Urothelium cell line (cell line): ENCODE measurements at regions not wholly inside any gene's neighbourhood (a gene's known extent, or its start where the extent isn't known, plus 50 kb on each side); places are given as distances from the start of the nearest gene placed in this dataset.
A peak's percentile ranks its signal among the peaks of the same experiment; 100 is the strongest.

ENCODE experiments used
- DNase-seq: peaks from one replicate; pipeline ENCODE4 v3.0.0; 2011; ENCODE audit warnings: low spot score, mixed read lengths
- FAIRE-seq: peaks from 2 replicates; lab custom pipeline; 2011; peaks lifted over from hg19 to GRCh38; lab: Jason Lieb, UNC

DNA sequence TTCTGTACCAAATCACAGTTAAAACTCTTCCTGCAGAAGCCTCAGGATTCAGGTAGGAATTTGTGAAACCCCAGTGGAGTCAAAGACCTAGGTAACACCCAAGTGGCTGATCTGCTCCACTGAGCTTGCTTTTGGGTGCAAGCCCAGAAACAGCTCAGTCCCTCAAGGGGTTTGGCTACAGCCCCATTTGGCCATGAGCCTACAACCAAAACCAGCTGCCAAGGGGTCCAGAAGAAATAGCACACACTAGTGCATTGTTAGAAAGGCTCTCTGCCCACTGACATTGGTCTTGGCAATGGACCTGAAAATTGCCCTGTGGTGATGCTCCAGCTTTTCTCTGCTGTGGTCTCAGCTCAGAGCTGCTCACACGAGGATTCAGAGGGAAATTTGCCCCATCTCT, 577.4 kb upstream of the INTU start:
- DNase-seq, result no peak
- FAIRE-seq, result no peak

DNA sequence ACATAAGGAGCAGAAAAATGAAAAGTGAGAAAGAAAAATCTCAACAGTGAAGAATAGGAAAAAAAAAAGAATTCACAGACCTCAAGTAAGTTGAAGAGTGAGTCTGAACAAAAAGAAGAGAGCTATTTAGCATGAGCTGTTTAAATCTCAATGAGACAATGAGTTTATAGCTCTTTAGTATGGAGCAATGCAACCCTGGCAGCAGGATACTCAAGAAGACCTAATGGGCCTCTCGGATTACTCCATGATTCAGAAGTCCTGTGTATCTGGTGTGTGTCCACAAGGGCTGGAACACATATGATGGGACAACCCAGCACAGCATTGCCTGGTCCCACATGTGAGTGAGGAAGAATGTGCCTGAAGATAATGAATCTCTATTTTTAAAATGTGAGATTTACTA, 563.1 kb upstream of the INTU start:
- DNase-seq, result no peak
- no peak for FAIRE-seq

DNA sequence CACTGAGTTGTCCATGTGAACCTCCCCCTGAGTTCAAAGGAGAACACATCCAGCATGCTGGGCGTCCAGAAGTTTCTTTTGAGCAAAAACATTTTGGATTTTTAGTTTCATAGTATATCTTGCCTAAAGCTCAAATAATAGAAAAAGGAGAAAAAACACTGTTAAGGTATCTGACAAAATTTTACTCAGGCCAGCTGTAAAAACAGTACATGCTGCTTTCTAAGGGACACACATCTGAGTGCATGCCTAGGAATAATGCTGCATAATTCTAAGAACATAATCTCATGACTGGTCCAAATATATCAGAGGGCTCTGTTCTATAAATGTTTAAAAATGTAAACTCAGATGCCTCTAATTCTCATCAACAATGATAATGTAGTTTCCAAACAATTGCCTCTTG, 561.3 kb upstream of the INTU start:
- DNase-seq (no peak), FAIRE-seq (no peak)

DNA sequence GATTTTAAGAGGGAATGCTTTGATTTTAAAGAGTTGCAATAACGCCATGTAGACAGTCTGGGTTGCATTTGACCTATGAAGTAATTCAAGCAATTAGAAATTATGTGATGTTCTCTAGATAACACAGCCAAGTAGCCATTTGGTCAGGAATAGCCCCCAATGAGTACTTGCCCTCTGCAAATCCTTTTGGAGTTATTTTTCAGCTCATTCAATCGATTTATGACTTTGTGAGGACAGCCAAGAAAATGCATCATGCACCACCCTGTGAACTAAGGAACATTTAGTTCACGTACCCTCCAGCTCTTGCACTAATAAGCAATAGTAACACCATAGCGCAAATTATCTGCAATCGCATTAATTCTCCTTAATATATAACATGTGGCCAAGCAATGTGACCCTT, 552.6 kb upstream of the INTU start:
- DNase-seq (no peak), FAIRE-seq (no peak)

DNA sequence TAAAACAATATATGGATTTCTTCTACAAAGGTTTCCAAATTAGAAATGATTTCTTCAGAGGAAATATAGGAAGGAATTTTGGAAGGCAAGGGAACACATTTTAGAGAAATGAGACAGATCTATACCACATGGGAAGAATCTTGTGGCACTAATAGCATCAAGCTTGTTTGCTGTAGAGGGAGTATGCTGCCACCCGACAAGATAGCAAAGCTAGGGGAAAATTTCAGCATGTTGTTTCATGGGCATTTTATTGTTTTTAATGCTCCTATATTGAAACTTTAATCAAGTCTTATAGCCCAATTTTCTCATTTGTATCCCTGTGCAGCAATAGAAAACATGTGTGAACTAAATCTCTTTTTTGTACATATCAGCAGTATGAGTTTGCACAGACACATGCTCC, 551.7 kb upstream of the INTU start:
- no peak for FAIRE-seq
- no peak for DNase-seq

DNA sequence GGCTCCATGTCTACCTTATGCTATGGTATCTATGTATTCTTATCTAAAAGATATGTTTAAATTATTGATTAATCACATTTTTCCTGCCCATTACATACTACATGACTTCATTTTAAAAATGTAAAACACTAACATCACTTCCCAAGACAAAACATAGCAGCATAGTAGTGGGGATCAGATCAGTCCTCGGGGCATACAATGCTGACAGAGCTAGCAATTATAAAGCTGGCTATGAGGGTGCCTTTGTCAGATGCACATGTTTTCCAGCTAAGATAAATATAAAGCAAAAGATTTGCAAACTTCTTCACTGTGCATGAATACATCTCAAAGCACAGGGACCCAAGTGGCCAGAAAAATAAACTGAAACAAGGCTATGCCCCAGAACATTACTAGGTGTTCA, 549.8 kb upstream of the INTU start:
- FAIRE-seq, result no peak
- DNase-seq, result no peak

DNA sequence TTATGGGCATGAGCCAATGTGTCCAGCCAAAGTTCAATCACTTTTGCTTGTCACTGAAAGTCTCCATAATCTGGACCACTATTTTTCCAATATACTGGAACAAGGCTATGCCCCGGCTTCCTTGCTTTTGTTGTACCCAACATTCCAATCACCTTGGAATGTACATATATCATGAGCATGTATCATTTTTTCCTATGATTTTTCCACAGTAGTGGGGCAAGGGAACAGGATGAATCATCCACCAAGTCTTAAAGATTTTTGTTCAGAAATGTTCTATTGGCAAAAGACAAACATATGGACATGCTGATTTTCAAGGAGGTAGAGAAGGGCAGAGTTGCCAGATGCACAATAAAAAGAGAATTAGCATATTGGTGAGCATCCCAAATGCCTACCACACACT, 548.1 kb upstream of the INTU start:
- no peak for DNase-seq
- no peak for FAIRE-seq

DNA sequence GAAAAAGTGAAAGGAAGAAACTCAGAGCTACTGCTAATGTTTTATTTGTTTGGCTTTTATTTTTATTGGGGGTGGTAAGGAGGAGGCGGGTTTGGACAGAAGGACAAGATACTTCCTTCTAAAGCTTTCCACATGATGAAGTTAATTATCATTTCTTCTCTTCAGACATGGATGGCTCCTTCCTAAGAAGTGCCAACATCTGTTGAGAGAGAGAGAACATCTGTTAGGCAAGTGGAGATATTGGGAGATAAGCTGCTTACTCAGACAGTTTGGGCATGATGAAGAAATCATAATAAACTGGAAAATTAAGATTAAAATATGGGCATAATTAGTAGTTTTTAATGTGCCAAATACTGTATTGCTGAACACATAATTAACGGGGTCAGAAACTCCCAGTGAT, 535.7 kb upstream of the INTU start:
- no peak for FAIRE-seq
- no peak for DNase-seq

DNA sequence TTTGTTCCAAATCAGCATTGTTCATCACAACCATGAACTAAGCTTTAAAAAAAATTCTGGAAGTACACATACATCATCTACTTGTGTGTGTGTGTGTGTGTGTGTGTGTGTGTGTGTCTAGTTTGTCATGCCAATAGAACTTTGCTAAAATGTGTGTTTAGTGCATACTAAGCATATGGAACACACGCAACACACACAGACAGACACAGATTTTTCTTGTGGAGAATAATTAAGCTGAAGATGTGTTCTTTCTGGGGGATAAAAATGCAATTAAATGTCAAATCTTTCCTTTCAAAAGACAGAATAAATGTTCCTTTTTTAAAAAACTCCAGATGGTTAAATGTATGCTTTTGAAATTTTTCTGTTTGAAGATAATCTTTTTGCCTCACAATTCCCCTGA, 530.4 kb upstream of the INTU start:
- no peak for FAIRE-seq
- no peak for DNase-seq

DNA sequence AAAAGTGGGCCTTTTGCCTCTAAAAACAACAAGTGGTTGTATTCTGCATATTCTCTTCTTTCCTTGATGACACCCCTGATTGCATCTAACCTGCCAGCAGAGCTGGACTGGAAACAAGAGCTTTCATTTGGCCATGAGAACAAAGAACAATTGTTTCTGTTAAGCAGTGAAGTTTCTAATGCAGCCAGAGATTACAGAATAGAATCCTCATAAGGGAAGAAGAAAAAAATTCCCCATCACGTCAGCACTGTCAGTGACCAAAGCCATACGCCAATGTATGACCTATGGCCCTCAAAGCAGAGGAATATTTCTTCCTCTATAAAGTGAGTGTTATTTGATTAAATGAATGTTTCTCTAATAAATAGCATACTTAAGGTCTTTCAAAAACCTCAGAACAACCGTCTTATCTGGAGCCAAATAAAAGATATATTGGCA, 529.1 kb upstream of the INTU start:
- FAIRE-seq, result no peak
- no peak for DNase-seq

DNA sequence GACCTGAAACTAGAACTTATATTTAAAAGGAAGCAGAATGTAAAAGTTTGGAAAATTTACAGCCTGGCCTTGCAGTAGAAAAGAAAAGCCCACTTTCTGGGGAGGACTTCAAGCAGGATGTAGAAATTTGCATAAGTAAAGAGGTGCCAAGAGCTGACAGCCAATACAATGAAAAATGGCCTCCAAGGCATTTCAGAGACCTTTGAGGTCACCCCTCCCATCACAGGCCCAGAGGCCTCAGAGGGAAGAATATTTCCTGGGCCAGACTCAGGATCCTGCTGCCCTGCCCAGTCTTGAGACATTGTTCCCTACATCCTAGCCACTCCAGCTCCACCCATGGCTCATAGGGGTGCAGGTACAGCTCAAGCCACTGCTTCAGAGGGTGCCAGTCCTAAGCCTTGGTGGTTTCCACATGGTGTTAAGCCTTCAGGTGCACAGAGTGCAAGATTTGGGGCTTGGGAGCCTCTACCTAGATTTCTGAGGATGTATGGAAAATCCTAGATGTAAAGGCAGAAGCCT, 518.9 kb upstream of the INTU start:
- FAIRE-seq, result no peak
- no peak for DNase-seq

DNA sequence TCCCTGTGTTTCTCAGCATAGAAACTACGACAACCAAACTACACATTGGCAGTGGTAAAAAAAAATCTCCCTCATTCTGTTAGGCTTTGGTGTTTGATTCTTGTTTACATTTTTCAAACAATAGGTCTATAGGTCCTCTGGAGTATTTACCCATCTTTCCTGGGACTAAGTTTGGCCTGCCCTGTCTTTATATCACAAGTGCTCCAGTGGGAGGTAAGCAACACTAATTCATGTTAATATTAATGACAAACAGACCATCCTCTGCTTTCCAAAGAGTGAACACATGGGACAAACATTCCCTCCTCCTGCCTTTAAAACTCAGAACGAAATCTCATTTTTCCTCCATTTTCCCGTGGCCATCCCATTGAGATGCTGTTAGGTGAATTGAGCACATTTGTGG, 514.1 kb upstream of the INTU start:
- DNase-seq (no peak), FAIRE-seq (no peak)

DNA sequence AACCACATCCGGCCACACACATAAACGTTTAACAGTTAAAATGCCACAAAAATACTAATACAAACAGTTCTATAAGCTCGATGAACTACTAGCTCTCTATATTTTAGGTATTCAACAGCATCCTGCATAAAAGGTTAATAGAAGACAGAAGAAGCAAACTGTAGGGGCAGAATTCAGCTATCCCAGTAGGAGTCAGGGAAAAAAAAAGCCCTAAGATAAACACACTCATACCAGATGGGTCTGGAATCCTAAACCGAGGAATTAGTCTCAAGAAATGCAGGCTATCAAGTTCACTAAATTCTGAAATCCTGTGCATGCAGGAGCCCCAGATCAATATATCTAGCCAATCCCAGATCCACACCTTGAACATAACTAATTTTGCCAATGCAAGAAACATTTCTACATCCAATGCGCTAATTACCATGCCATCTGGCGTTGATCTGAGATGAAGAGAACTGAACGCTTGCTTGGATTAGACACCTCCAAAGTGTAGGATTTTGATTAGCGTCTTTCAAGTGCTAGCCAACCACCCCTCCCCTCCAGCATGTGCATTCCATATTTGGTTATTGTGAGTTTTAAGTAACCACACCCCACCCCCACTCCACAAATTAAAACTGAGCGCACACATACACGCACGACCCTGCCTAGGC, 512.2 kb upstream of the INTU start:
- FAIRE-seq (no peak), DNase-seq (no peak)

DNA sequence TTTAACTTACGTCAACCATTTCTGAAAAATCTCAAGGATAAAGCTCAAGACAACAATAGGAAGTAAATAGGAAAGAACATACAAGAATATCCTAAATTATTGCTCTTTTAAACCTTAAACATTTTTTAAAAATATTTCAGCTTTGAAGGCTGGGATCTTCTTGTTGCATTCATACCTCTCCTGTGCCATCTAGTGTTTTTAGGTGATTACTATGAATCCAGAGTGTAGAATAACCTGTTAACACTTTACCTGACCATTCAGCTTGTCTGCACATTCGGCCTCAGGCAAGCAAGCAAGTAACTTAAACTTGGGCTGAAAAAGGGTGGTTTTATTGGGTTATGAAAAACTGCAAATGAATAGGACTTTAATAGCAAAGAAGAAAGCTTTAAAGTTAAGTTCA, 507.8 kb upstream of the INTU start:
- FAIRE-seq, result no peak
- DNase-seq, result no peak

DNA sequence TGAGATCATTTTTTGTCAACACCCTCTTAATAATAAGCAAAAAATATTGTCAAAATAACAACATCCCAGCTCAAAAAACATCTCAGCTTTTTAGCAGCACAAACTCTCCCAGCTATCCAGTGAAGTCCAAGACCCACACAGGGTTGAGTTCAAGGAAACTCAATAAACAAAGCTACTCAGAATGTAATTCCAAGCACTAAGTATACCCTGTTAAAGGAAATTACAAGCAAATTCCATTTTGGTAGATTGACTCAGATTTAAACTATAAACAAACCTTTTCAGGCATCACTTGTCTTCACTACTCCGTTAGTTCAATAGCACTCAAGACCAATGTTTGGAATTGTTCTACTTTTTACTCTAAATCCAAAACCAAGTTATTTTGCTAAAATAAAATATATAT, 506.0 kb upstream of the INTU start:
- no peak for FAIRE-seq
- no peak for DNase-seq

DNA sequence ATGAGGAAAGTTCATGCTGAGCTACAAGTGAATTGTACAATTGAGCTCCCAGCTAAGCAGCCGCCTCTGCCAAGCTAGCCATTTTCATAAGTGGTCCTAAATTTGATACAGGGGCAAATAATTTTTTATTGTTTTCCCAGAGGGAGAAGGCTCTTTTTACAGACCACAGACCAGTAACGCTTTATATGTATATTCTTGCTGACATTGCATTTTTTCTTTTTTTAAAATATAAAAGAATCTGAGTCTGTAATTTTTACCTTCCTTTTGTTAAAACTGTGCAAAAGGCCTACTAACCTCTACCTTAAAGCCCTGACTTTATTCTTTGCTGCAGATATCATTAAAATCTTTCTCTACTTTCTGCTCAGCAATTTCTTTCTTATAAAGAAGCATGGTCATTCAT, 501.2 kb upstream of the INTU start:
- no peak for FAIRE-seq
- DNase-seq, result no peak

DNA sequence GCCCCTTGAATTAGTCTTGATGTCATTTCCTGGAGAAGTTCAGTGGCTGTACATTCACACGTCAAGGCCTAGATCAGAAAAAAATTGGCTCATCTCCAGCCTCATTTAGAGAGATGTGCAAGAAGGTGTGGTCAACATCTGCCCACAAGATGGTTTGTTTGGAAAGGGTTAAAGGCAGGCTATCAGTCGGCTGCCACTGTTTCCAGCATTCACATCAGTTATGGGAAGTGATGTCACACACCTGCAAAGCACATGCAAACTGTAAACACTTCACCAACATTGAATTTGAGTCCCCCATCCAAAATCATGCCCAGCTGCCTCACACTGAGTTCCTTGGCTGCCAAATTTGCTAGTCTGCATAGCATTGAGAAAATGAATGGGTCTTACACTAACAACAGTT, 498.3 kb upstream of the INTU start:
- FAIRE-seq (no peak), DNase-seq (no peak)

DNA sequence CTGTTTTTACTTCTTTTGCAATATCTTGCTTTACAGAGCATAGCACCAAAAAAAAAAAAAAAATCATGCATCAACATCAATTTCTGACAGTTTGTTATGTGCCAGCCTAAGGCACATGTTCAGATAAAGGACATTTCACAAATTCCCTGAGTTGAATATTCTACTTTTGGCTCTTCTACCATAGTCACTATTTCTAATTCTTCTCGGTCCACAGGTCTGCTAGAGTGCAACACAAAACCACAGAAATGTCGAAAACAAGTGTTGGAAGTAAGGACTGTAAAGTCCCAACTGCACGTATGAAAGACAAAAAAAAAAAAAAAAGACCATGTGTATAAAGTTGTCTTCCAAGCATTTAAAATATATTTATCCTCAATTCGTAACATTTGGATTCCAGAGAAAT, 494.2 kb upstream of the INTU start:
- DNase-seq, result no peak
- FAIRE-seq, result no peak

DNA sequence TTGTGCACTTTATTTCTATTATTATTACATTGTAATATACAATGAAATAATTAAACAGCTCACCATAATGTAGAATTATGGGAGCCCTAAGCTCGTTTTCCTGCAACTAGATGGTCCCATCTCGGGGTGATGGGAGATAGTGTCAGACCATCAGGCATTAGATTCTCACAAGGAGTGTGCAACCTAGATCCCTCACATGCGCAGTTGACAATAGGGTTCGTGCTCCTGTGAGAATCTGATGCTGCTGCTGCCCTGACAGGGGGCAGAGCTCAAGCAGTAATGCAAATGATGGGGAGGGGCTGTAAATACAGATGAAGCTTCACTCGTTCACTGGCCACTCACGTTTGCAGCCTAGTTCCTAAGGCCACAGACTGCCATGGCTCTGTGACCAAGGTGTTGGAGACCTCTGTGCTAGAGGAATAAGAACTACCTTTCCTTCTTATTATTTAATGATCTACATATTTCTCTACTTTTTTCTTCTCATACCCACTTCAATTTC, 492.9 kb upstream of the INTU start:
- FAIRE-seq, result no peak
- no peak for DNase-seq

DNA sequence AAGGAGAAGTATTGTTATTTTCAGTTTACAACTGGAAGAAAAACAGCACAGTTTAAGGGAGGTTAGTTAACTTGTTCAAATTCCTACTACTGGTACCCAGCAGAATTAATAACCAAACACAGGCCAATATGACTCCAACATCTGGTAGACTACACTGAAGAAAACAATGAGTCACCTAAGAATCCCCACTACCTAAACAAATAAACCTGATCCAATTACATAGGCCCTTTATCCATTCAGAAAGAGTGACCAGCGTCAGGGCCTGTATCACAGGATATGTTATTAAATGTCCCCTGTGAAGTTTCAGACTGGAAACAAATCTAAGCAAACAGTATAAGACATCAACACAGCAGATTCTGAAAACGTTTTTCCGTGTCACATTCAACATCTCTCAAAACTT, 492.5 kb upstream of the INTU start:
- DNase-seq, result peak; percentile 16
- FAIRE-seq, result no peak

DNA sequence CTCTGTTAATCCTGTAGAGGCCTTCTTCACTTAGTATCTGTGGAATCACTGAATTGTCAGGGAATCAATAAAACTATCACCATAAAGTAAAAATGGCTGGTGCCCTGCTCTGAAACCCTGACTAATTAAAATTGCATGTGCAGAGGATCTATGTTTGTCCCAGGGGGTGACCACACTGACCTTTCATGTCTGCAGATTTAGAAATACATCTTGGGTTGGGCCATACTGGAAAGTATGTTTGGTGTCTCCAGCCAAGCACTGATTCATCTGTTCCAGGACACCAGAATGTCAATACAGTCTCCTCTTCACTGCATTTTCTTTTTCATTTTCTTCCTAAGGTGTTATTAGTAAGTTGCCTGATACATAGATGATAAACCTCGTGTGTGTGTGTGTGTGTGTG, 490.9 kb upstream of the INTU start:
- DNase-seq (peak; percentile 6), FAIRE-seq (no peak)

DNA sequence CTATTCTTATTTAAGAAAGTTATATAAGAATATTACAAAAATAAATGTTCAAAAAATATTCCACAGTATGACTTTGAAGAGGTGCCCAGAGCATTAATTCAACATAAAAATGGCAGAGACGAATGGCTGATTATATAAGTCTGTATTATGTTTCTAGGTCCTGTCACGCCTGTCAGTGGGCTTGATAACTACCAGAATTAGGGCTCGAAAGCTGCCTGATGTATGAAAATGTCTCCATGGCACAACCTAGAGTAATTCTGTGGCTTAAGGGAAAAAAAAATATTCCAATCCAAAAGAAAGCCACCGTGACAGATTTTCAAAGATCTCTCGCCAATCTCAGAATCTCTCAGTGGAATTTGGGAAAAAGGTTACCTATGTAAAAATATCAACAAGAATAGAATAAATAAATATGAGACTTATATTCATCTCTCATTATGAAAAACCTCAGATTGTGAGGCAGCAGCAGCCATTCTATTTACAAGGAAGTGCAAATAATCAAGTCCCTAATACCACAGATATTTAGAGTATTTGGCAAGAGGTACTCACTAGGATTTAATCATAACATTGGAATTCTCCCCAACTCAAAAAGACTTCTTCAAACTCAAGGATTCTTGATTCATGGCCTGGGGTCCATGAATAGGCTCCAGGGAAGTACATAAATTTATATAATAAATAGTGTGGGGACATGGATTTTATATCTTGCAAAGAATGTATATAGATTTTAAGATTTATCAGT, 489.1 kb upstream of the INTU start:
- FAIRE-seq (no peak), DNase-seq (peak; percentile 5)
